Sigmoid colon (tissue), 4 donors: ENCODE measurements at regions not wholly inside any gene's neighbourhood (a gene's known extent, or its start where the extent isn't known, plus 50 kb on each side); places are given as distances from the start of the nearest gene placed in this dataset.

Experiments used
- EP300 ChIP-seq, 4 donors: sonication (generic); formaldehyde crosslinking; IDR thresholded peaks; one replicate each; pipeline ENCODE4 v1.6.1; 2017; ENCODE audit warnings: antibody characterized with exemption in 4 of 4
- POLR2A ChIP-seq, 2 donors: fragments of 450-650 bp; IDR thresholded peaks; one replicate each; pipeline ENCODE4 v1.6.1; 2016; ENCODE audit warnings: antibody characterized with exemption in 2 of 2, mild to moderate bottlenecking in 2 of 2, moderate library complexity in 2 of 2
- POLR2AphosphoS5 ChIP-seq, 4 donors: sonication (generic); formaldehyde crosslinking; IDR thresholded peaks; one replicate each; pipeline ENCODE4 v1.6.1; 2017; ENCODE audit warnings: antibody characterized with exemption in 4 of 4
- TF ChIP-seq, protein P1 (sequence below), 4 experiments: fragments of 450-650 bp in 3 of 4; fragments of 200-600 bp in 1 of 4; IDR thresholded peaks; one replicate each; pipeline ENCODE4 v1.5.1; 2016 to 2019; ENCODE audit warnings: antibody characterized with exemption in 4 of 4, mild to moderate bottlenecking in 3 of 4, moderate library complexity in 2 of 4

DNA sequence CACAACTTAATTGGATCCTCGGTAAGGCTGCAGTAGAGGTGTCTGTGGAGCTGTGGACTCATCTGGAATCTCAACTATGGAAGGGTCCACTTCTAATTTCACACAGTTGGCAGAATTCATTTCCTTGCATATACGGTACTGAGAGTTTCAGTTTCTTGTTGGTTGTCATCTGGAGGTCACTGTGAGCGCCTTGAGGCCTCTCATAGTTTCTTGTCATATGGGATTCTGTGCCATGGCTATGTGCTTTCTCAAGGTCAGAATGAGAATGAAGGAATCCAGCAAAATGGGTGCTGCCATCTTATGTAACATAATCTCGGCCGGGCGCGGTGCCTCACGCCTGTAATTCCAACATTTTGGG lies 298.2 kb downstream of the DOK5 start:
- TF ChIP-seq, protein P1, sequence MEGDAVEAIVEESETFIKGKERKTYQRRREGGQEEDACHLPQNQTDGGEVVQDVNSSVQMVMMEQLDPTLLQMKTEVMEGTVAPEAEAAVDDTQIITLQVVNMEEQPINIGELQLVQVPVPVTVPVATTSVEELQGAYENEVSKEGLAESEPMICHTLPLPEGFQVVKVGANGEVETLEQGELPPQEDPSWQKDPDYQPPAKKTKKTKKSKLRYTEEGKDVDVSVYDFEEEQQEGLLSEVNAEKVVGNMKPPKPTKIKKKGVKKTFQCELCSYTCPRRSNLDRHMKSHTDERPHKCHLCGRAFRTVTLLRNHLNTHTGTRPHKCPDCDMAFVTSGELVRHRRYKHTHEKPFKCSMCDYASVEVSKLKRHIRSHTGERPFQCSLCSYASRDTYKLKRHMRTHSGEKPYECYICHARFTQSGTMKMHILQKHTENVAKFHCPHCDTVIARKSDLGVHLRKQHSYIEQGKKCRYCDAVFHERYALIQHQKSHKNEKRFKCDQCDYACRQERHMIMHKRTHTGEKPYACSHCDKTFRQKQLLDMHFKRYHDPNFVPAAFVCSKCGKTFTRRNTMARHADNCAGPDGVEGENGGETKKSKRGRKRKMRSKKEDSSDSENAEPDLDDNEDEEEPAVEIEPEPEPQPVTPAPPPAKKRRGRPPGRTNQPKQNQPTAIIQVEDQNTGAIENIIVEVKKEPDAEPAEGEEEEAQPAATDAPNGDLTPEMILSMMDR (IDR thresholded peaks at IDR 0.05) = no peak
- TF ChIP-seq POLR2A (IDR thresholded peaks at IDR 0.05) = no peak
- no peak for TF ChIP-seq POLR2AphosphoS5 (IDR thresholded peaks at IDR 0.05)
- TF ChIP-seq EP300 (IDR thresholded peaks at IDR 0.05) = no peak
